ENCODE measurements at regions not wholly inside any gene's neighbourhood (a gene's known extent, or its start where the extent isn't known, plus 50 kb on each side); places are given as distances from the start of the nearest gene placed in this dataset.

DNA sequence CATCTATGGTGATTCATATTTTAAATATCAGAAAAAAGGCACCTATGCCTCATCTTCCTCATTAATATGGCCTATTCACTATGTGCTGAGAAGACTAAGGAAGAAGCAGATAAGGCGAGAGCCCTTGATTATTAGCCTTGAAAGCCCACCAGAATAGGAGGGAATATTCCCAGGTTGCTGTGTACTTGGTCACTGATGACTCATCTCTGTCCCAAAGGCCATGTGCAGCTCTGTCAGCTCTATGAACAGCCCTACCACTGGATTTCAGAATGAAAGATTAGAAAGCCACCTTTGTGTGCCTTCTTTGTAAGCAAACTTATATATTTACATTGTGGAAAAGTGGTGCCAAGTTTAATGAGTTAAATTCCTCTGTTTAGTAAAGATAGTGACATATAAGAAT, 211.5 kb downstream of the NFKBIZ start:
- Histone ChIP-seq H3K27ac (ENCODE audit: low read length) (peak overlapping the region; percentile 4; the same call in 1 of the 2 replicates), H2AFZ (ENCODE audit: low read length) (no peak overlapping the region)

DNA sequence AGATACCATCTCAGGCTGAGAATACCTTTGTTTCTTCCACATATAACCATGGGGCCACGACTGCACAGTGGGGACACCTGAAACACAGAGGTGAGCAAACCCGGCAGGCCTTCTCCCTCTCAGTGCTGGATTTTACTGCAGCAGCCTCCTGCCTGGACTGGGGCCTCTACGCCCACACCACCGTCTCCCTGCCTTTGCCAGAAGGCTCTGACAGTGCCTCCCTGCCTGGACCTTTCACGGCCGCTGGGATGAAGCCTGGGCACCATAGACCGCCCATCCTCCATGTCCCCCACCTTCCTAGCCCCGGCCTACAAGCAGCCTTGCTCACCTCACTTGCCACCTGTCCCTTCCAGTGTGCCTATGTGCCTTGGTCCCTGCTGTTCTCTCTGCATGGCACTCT, 214.3 kb downstream of the NFKBIZ start:
- no peak overlapping the region for H3K4me3 ChIP-seq (ENCODE audit: low read length)
- no peaks in the 10 kb centered on the region for H3K9me3 ChIP-seq (replicated peaks; ENCODE audit: insufficient read depth, low read length)
- no peaks in the 10 kb centered on the region for H4K20me1 ChIP-seq (ENCODE audit: insufficient read depth, low read length)
- H3K4me2 ChIP-seq (ENCODE audit: low read depth, low read length), result no peak overlapping the region
- H3K36me3 ChIP-seq (replicated peaks; ENCODE audit: insufficient read depth, low read length), result no peaks in the 10 kb centered on the region
- peaks cover 21% of the 10 kb centered on the region for H3K4me1 ChIP-seq (ENCODE audit: low read length)
- no peaks in the 10 kb centered on the region for H3K9me2 ChIP-seq (replicated peaks; ENCODE audit: insufficient read depth, low read length)
- H3F3A ChIP-seq (ENCODE audit: insufficient read depth, low read length), result peaks cover 24% of the 10 kb centered on the region
- no peak for DNase-seq
- no peak overlapping the region for H3K27ac ChIP-seq (ENCODE audit: low read length)
- no peak overlapping the region for H2AFZ ChIP-seq (ENCODE audit: low read length)
- no peaks in the 10 kb centered on the region for H3K79me2 ChIP-seq (ENCODE audit: low read length)
- H3K27me3 ChIP-seq (replicated peaks; ENCODE audit: insufficient read depth, low read length), result no peaks in the 10 kb centered on the region
- H3K9ac ChIP-seq (ENCODE audit: low read length), result no peak overlapping the region
- TF ChIP-seq EZH2phosphoT487 (IDR thresholded peaks at IDR 0.05; ENCODE audit: low read length) (no peak), EZH2 (optimal IDR thresholded peaks at IDR 0.05; ENCODE audit: low read depth, low read length) (no peak)
- TF ChIP-seq, protein P1, sequence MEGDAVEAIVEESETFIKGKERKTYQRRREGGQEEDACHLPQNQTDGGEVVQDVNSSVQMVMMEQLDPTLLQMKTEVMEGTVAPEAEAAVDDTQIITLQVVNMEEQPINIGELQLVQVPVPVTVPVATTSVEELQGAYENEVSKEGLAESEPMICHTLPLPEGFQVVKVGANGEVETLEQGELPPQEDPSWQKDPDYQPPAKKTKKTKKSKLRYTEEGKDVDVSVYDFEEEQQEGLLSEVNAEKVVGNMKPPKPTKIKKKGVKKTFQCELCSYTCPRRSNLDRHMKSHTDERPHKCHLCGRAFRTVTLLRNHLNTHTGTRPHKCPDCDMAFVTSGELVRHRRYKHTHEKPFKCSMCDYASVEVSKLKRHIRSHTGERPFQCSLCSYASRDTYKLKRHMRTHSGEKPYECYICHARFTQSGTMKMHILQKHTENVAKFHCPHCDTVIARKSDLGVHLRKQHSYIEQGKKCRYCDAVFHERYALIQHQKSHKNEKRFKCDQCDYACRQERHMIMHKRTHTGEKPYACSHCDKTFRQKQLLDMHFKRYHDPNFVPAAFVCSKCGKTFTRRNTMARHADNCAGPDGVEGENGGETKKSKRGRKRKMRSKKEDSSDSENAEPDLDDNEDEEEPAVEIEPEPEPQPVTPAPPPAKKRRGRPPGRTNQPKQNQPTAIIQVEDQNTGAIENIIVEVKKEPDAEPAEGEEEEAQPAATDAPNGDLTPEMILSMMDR (IDR thresholded peaks at IDR 0.05; ENCODE audit: low read length), result no peak

More for the DNA sequence above, 211.5 kb downstream of the NFKBIZ start:
- H3K79me2 ChIP-seq (ENCODE audit: low read length), result no peaks in the 10 kb centered on the region
- H3K4me2 ChIP-seq (ENCODE audit: low read depth, low read length), result no peak overlapping the region
- H3K4me1 ChIP-seq (ENCODE audit: low read length), result peaks cover 28% of the 10 kb centered on the region
- peak; percentile 27 for DNase-seq
- H3K36me3 ChIP-seq (replicated peaks; ENCODE audit: insufficient read depth, low read length), result no peaks in the 10 kb centered on the region
- H3K9me2 ChIP-seq (replicated peaks; ENCODE audit: insufficient read depth, low read length), result no peaks in the 10 kb centered on the region
- H3K4me3 ChIP-seq (ENCODE audit: low read length), result no peak overlapping the region
- H3K27me3 ChIP-seq (replicated peaks; ENCODE audit: insufficient read depth, low read length), result no peaks in the 10 kb centered on the region
- H3K9me3 ChIP-seq (replicated peaks; ENCODE audit: insufficient read depth, low read length), result no peaks in the 10 kb centered on the region
- H3F3A ChIP-seq (ENCODE audit: insufficient read depth, low read length), result peaks cover 37% of the 10 kb centered on the region
- H3K9ac ChIP-seq (ENCODE audit: low read length), result no peak overlapping the region
- no peaks in the 10 kb centered on the region for H4K20me1 ChIP-seq (ENCODE audit: insufficient read depth, low read length)
- TF ChIP-seq, protein P1 (IDR thresholded peaks at IDR 0.05; ENCODE audit: low read length), result no peak
- TF ChIP-seq EZH2phosphoT487 (IDR thresholded peaks at IDR 0.05; ENCODE audit: low read length) (no peak), EZH2 (optimal IDR thresholded peaks at IDR 0.05; ENCODE audit: low read depth, low read length) (no peak)

DNA sequence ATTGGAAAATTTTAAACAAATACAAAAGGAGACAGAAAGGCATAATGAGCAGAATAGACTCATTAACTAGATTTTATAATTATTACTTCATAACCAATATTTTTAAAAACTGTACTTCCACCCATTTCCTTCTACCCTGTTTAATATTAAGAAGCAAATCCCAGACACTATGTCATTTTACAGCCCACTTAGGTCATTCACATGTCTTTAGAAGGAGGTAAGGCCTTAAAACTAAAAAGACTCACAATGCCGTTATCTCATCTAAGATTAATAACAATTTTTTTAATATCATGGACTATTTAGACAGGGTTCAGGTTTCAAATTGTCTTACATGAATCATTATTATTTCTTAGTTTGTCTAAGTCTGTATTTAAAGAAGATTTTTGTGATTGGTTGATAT, 217.2 kb downstream of the NFKBIZ start:
- no peaks in the 10 kb centered on the region for H3F3A ChIP-seq (ENCODE audit: insufficient read depth, low read length)
- H3K27ac ChIP-seq (ENCODE audit: low read length), result no peak overlapping the region
- no peaks in the 10 kb centered on the region for H3K36me3 ChIP-seq (replicated peaks; ENCODE audit: insufficient read depth, low read length)
- H3K4me3 ChIP-seq (ENCODE audit: low read length), result no peak overlapping the region
- no peaks in the 10 kb centered on the region for H3K9me2 ChIP-seq (replicated peaks; ENCODE audit: insufficient read depth, low read length)
- no peak for DNase-seq
- no peak overlapping the region for H3K4me2 ChIP-seq (ENCODE audit: low read depth, low read length)
- no peak overlapping the region for H2AFZ ChIP-seq (ENCODE audit: low read length)
- TF ChIP-seq EZH2 (optimal IDR thresholded peaks at IDR 0.05; ENCODE audit: low read depth, low read length), result no peak
- no peak for TF ChIP-seq EZH2phosphoT487 (IDR thresholded peaks at IDR 0.05; ENCODE audit: low read length)
- TF ChIP-seq, protein P1 (IDR thresholded peaks at IDR 0.05; ENCODE audit: low read length), result no peak
- no peaks in the 10 kb centered on the region for H3K9me3 ChIP-seq (replicated peaks; ENCODE audit: insufficient read depth, low read length)
- H3K4me1 ChIP-seq (ENCODE audit: low read length), result no peaks in the 10 kb centered on the region
- H3K27me3 ChIP-seq (replicated peaks; ENCODE audit: insufficient read depth, low read length), result no peaks in the 10 kb centered on the region
- no peak overlapping the region for H3K9ac ChIP-seq (ENCODE audit: low read length)
- no peaks in the 10 kb centered on the region for H3K79me2 ChIP-seq (ENCODE audit: low read length)
- H4K20me1 ChIP-seq (ENCODE audit: insufficient read depth, low read length), result no peaks in the 10 kb centered on the region

All from MM.1S (cell line).